HCT116 (cell line): ENCODE measurements at regions not wholly inside any gene's neighbourhood (a gene's known extent, or its start where the extent isn't known, plus 50 kb on each side); places are given as distances from the start of the nearest gene placed in this dataset.

Experiments used
- CTCF ChIP-seq, 3 experiments: fragments of 200-600 bp in 1 of 3; sonication (generic) in 1 of 3; IDR thresholded peaks in 2 of 3; conservative IDR thresholded peaks in 1 of 3; 2 replicates each; pipeline ENCODE4 v1.5.1; 2012 to 2017; ENCODE audit warnings: low read depth in 2 of 3, low read length in 2 of 3, antibody characterized with exemption in 1 of 3, borderline replicate concordance in 1 of 3, control low read depth in 1 of 3, mild to moderate bottlenecking in 1 of 3, mixed read lengths in 1 of 3, mixed run types in 1 of 3, moderate library complexity in 1 of 3; ENCODE audit not compliant: insufficient read depth in 1 of 3
- EGR1 ChIP-seq: IDR thresholded peaks from 2 replicates; pipeline ENCODE4 v1.6.1; 2012; ENCODE audit warnings: low read depth
- EZH2 ChIP-seq: fragments of 200-600 bp; sonication (generic); IDR thresholded peaks from 2 replicates; pipeline ENCODE4 v1.6.1; 2017; ENCODE audit warnings: antibody characterized with exemption, mixed run types
- REST ChIP-seq: IDR thresholded peaks from 2 replicates; pipeline ENCODE4 v1.6.1; 2012; ENCODE audit warnings: low read depth
- SIN3A ChIP-seq: IDR thresholded peaks from 2 replicates; pipeline ENCODE4 v1.6.1; 2012; ENCODE audit warnings: low read depth

- no peak for TF ChIP-seq CTCF (IDR thresholded peaks at IDR 0.05 in 2 of 3, conservative IDR thresholded peaks at IDR 0.05 in 1 of 3; ENCODE audit: borderline replicate concordance in 1 of 3, insufficient read depth in 1 of 3, low read depth in 2 of 3, low read length in 2 of 3)
- TF ChIP-seq EZH2 = no peak
- no peak for TF ChIP-seq SIN3A
- TF ChIP-seq EGR1 = no peak
- TF ChIP-seq REST = no peak
Observed at GRCh38 chr16:77562497-77562896, 127.7 kb upstream of the ADAMTS18 start.
